RWPE2 (cell line): ENCODE measurements at regions not wholly inside any gene's neighbourhood (a gene's known extent, or its start where the extent isn't known, plus 50 kb on each side); places are given as distances from the start of the nearest gene placed in this dataset.
"Not testable (repeated sequence)": the region's sequence is repeated elsewhere in the genome, so short reads cannot be mapped to it uniquely, and the experiment has no call there.

Experiments
- ATAC-seq: fragments of 200-7000 bp; cut with Tn5 transposase; 3 replicates; pipeline ENCODE4 v1.9.1; 2021; ENCODE audit warnings: low read depth
- DNase-seq: peaks from one replicate; pipeline ENCODE4 v3.0.0-alpha.2; 2020; ENCODE audit warnings: low spot score
- H3K27ac ChIP-seq: fragments of 450-650 bp; 2 replicates; pipeline ENCODE4 v1.5.1; 2017; ENCODE audit warnings: mild to moderate bottlenecking; ENCODE audit not compliant: poor library complexity, severe bottlenecking
- H3K27me3 ChIP-seq: fragments of 250-450 bp; sonication (Bioruptor Pico); 2 replicates; pipeline ENCODE4 v1.5.1; 2021; ENCODE audit warnings: mild to moderate bottlenecking, moderate library complexity; ENCODE audit not compliant: insufficient read depth, poor library complexity, severe bottlenecking
- H3K36me3 ChIP-seq: fragments of 250-450 bp; sonication (Bioruptor Pico); 2 replicates; pipeline ENCODE4 v1.5.1; 2020; ENCODE audit warnings: low read depth, mild to moderate bottlenecking, moderate library complexity
- H3K4me1 ChIP-seq: fragments of 250-450 bp; sonication (Bioruptor Pico); 2 replicates; pipeline ENCODE4 v1.5.1; 2021; ENCODE audit warnings: mild to moderate bottlenecking, moderate library complexity; ENCODE audit not compliant: insufficient read depth, poor library complexity, severe bottlenecking
- H3K4me3 ChIP-seq: fragments of 250-450 bp; sonication (Bioruptor Pico); 2 replicates; pipeline ENCODE4 v1.5.1; 2021; ENCODE audit warnings: mild to moderate bottlenecking, moderate library complexity; ENCODE audit not compliant: severe bottlenecking
- H3K9me3 ChIP-seq: fragments of 250-450 bp; sonication (Bioruptor Pico); 2 replicates; pipeline ENCODE4 v1.5.1; 2021; ENCODE audit warnings: mild to moderate bottlenecking, moderate library complexity; ENCODE audit not compliant: severe bottlenecking
- CTCF ChIP-seq: fragments of 450-650 bp; IDR thresholded peaks from one replicate; pipeline ENCODE4 v1.5.1; 2017; ENCODE audit warnings: mild to moderate bottlenecking, moderate library complexity; ENCODE audit not compliant: poor library complexity, severe bottlenecking

- ATAC-seq (no peak), DNase-seq (no peak)
- no peak overlapping the region for H3K27ac ChIP-seq
- H3K9me3 ChIP-seq, result no peaks in the 10 kb centered on the region
- no peak overlapping the region for H3K4me3 ChIP-seq
- TF ChIP-seq CTCF, result peak; percentile 26
- no peaks in the 10 kb centered on the region for H3K27me3 ChIP-seq
- H3K4me1 ChIP-seq, result peaks cover 32% of the 10 kb centered on the region
- no peaks in the 10 kb centered on the region for H3K36me3 ChIP-seq
These were observed 1212.0 kb downstream of the GALC start for GRCh38 chr14:86780876-86781510.

- no peaks in the 10 kb centered on the region for H3K36me3 ChIP-seq
- no peaks in the 10 kb centered on the region for H3K9me3 ChIP-seq
- no peak overlapping the region for H3K4me3 ChIP-seq
- no peak for DNase-seq
- peaks cover 32% of the 10 kb centered on the region for H3K4me1 ChIP-seq
- no peaks in the 10 kb centered on the region for H3K27me3 ChIP-seq
- TF ChIP-seq CTCF, result no peak
- ATAC-seq, result no peak
- no peak overlapping the region for H3K27ac ChIP-seq
These were observed 1212.5 kb downstream of the GALC start for GRCh38 chr14:86780461-86780860.

- no peaks in the 10 kb centered on the region for H3K36me3 ChIP-seq
- ATAC-seq (peak; percentile 91), DNase-seq (no peak)
- peaks cover 32% of the 10 kb centered on the region for H3K4me1 ChIP-seq
- no peaks in the 10 kb centered on the region for H3K27me3 ChIP-seq
- no peak for TF ChIP-seq CTCF
- no peaks in the 10 kb centered on the region for H3K9me3 ChIP-seq
- H3K4me3 ChIP-seq, result no peak overlapping the region
- peak overlapping the region; percentile 3 for H3K27ac ChIP-seq
These were observed 1213.6 kb downstream of the GALC start for GRCh38 chr14:86779416-86779815.

- no peaks in the 10 kb centered on the region for H3K36me3 ChIP-seq
- no peak for DNase-seq
- no peaks in the 10 kb centered on the region for H3K27me3 ChIP-seq
- H3K4me1 ChIP-seq, result peaks cover 32% of the 10 kb centered on the region
- peak; percentile 41; the same call in 1 of the 3 replicates for ATAC-seq
- no peak overlapping the region for H3K4me3 ChIP-seq
- no peaks in the 10 kb centered on the region for H3K9me3 ChIP-seq
- H3K27ac ChIP-seq, result peak overlapping the region; percentile 18
- no peak for TF ChIP-seq CTCF
These were observed 1214.9 kb downstream of the GALC start for GRCh38 chr14:86777963-86778602.

- peaks cover 32% of the 10 kb centered on the region for H3K4me1 ChIP-seq
These were observed 1217.1 kb downstream of the GALC start for GRCh38 chr14:86775896-86776295.

More at GRCh38 chr14:86775896-86776295, 1217.1 kb downstream of the GALC start:
- DNase-seq, H3K27me3 ChIP-seq, H3K9me3 ChIP-seq, ATAC-seq, H3K4me3 ChIP-seq, H3K27ac ChIP-seq, H3K36me3 ChIP-seq: not testable (repeated sequence)
